Pons (tissue), 1 donor: ENCODE measurements at regions not wholly inside any gene's neighbourhood (a gene's known extent, or its start where the extent isn't known, plus 50 kb on each side); places are given as distances from the start of the nearest gene placed in this dataset.
"Not testable (repeated sequence)": the region's sequence is repeated elsewhere in the genome, so short reads cannot be mapped to it uniquely, and the experiment has no call there.

Experiments
- DNase-seq: peaks from one replicate; pipeline ENCODE4 v3.0.0-alpha.2; 2016; ENCODE audit warnings: low spot score

DNA sequence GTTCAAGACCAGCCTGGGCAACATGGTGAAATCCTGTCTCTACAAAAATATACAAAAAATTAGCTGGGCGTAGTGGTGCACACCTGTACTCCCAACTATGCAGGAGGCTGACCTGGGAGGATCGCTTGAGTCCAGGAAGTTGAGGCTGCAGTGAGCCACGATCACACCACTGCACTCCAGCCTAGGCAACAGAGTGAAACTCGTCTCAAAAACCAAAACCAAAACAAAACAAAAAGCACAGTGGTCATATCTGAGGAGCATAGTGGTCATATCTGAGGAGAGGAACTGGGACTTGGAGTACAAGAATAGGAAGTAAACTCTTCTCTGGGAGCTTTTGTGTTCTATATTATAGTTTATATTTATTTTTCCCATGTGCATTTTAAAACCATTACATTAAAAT lies 275.3 kb upstream of the NOTCH2NLA start:
- not testable (repeated sequence) for DNase-seq

DNA sequence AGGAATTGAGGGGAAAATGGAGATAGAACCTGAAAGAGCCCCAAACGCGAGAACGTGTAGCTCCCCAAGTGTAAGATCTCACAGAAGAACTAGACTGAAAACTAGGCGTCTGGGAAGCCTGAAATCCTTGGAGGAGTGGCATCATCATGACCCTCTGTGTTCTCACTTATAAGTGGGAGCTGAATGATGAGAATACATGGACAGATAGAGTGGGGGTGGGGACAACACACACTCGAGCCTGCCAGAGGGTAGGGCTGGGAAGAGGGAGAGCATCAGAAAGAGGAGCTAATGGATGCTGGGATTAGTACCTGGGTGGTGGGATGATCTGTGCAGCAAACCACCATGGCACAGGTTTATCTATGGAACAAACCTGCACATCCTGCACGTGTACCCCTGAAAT lies 258.7 kb upstream of the NOTCH2NLA start:
- not testable (repeated sequence) for DNase-seq

DNA sequence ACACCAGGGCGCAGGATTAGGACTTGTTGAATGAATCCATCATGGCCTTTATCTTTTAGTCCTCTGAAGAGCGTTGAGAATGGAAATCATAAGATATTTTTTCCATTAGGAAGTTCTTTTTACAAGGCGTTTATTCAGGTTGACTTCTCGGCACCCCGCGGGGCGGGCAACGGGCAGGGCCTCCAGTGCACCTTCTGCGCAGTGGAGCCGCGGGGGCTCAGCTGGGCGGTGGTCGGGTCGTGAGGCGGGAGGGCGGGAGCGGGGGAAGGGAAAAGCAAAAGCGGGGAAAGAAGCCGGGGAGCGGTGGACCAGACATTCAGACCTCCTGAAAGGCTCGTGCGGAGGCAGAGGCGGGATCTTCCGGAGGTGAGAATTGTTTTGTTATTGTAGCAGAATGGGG lies 258.3 kb upstream of the NOTCH2NLA start:
- not testable (repeated sequence) for DNase-seq

DNA sequence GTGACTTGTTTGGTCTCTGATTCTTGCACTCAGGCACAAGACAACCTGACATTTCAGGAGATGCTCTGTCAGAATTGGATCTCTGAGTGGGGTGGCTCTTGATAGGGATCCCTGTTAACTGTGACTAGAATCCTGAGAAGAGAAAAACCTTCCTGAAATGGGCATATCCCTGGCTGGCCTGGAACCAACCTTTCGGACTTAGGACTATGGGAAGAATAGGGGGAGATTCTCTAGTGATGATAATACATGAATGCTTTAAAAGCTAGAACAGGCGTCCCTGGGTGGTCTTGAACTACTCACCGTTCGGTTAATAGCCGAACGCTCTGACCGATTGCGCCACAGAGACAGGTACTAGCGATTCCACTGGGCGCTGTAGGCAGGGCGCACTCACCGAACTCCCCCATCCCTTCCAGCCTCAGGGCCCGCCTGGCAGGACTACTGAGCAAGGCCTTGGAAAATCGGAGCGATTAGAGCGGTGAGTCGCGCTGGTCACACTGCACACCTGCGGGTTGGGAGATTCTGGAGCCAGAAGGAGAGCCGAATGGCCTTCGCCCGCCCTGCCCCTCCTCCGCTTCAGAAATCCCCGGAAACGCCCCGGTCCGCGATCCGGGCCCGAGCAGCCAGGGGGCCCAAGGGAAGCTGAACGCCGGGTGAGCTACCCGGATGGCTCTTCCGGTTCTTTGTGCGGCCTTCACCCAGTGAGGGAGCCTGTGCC lies 257.6 kb upstream of the NOTCH2NLA start:
- not testable (repeated sequence) for DNase-seq

DNA sequence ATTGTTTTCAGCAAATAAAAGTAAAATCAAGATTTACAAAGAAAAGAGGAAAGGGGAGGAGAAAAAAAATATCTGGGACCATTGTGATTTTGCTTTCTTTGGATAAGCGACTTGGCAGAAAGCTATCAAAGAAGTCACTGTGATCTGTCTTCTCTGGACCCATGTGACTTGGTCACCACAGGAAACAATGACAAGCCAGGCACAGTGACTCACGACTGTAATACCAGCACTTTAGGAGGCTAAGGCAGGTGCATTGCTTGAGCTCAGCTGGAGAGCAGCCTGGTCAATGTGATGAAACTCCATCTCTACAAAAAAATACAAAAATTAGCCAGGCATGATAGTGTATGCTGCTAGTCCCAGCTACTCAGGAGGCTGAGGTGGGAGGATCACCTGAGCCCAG lies 255.4 kb upstream of the NOTCH2NLA start:
- not testable (repeated sequence) for DNase-seq

DNA sequence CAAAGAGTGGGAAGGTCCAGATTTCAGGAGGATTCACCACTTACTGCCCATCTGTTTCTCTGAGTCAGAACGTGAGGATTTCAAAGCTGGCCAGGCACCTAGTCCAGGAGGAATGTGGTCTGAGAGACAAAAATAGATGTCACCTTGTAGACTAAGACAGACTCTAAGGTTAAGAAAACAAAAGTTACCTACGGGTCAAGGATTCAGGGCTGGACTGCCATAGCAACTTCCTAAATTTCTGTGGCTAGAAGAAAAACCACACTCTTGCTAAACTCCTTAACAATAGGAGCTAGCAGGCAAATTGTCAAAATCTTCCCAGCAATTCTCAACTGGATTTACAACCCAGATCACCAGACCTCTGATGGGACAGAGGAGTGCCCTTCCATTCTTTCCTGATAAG lies 250.4 kb upstream of the NOTCH2NLA start:
- DNase-seq: not testable (repeated sequence)

DNA sequence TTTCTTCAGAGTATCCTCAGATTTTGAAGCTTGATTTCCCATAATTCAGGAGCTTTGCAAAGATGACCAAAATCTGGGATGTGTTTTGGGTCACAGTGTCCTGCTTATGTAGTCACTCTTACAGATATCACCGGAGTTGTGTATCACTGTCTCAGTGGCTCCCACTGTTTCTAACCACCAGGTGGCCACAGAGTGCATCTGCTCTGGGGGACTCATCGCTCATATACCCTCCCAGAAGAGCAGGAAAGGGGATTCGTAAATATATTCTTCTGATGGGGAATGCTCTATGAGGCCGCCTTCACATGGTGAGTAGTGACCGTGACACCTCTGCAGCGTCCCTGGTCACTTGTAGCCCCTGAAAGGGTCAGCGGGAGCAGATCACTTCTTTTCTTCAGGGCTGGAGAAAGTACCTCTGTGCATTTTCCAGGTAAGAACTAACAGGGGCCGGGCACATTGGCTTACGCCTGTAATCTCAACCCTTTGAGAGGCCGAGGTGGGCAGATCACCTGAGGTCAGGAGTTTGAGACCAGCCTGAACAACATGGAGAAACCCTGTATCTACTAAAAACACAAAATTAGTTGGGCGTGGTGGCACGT lies 249.4 kb upstream of the NOTCH2NLA start:
- DNase-seq: not testable (repeated sequence)

DNA sequence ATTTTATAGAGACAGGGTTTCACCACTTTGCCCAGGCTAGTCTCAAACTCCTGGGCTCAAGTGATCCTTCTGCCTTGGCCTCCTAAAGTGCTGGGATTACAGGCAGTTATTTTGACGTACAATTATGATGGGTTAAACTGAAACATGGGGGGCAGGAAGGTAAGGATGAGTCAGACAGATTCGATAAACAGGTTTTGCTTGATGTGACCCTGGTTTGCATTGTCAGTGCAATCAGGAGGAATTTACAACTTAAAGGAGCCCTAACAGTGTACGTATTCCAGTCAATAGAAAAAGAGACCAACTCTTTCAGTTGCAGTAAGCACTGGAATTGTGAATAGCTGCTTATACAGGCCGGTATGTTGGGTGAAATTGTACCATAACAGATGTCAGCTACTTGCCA lies 246.3 kb upstream of the NOTCH2NLA start:
- DNase-seq: not testable (repeated sequence)

DNA sequence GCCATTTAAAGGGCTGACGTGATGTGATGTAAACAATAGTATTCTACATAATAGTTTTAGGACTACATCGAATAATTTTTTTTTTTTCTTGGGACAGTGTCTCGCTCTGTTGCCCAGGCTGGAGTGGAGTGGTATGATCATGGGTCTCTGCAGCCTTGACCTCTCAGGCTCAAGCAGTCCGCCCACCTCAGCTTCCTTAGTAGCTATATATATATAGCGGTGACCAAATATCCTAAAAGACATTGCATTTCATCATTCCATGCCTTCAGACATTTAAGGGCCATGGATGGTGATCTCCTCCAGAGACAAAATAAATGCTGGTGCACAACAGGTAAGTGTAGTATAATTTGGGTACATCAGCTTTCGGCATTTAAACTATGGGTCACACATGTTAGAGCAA lies 245.4 kb upstream of the NOTCH2NLA start:
- DNase-seq: not testable (repeated sequence)

DNA sequence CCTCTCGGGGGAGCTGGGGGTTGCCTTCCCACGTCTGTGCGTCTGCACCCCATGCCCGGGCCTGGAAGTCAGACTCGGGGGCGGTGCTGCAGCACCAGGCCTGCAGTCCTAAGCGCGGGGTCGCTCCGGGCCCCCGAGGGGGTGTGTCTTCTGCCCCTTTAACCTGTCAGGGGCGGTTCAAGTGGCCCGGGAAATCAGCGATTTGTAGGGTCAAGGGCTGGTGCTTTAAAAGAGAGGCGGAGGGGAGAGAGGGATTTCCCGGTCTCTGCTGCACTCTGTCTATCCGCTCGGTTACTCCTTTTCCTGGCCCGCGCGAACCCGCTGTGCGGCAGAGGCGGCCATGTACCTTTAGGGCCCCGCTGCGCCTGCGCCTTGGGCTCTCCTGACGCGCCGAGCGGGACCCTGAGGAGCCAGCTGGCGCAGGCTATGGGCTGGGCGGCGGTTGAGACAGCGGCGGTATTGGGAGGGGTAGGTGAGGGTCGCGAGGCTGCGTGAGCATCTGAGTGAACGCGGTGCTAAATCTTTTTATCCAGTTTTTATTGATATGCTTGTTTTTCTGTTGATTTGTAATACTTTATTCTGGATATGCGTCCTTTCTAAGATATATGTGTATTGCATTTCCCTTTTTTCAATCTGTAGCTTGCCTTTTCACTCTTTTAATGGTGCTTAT lies 243.5 kb upstream of the NOTCH2NLA start:
- not testable (repeated sequence) for DNase-seq

DNA sequence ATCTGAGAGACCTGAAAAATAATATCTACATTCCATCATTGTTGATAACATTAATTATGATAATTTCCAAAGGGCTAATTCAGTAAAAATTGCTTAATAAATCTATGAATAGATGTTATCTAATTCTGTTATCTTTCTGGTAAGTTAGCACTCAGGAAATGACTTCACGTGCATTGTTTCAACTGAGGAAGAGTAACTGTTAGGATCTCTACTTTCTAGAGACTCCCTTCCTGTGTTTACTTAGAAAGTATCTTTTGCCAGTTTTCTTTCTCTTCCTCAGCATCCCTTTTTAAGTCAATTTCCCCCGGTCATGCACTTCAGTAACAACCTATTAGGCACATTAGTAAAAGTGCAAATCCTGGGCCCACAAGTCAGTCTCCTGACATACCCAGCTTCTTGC lies 231.1 kb upstream of the NOTCH2NLA start:
- DNase-seq: not testable (repeated sequence)

DNA sequence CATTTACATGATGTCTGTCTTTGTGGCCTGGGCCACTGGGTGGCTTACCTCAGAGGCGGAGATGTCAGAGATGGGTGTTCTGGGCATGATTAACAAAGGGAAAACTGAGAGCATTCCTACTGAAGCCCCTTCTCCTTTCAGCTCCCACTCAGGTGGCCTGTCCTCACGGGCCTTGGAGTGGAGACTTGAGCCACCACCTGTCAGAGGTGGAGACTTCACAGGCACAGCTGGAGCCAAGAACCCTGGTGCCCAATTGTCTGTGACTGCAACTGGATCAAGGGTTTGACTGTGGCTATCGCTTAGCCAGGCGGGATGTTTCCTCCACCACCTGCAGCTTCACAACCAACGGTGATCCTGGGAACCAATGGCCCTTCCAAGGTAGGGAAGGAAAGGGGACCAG lies 230.5 kb upstream of the NOTCH2NLA start:
- DNase-seq: not testable (repeated sequence)

DNA sequence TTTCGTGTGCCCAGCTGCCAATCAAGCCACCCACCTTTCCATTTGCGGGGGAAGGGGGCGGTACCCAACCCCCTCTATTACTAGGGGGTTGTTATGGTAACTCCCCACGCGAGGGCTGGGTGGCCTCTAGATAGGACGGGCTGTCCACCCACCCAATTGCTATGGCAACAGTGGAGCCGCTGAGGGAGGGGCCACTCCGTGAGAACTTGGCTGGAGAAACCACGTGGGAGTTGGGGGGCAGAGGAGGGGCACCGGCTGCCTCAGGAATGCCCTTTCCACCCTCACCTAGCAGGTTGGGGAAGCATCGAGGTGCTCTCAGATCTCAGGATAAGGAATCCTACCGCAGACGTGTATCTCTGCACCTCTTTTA lies 220.0 kb upstream of the NOTCH2NLA start:
- not testable (repeated sequence) for DNase-seq

DNA sequence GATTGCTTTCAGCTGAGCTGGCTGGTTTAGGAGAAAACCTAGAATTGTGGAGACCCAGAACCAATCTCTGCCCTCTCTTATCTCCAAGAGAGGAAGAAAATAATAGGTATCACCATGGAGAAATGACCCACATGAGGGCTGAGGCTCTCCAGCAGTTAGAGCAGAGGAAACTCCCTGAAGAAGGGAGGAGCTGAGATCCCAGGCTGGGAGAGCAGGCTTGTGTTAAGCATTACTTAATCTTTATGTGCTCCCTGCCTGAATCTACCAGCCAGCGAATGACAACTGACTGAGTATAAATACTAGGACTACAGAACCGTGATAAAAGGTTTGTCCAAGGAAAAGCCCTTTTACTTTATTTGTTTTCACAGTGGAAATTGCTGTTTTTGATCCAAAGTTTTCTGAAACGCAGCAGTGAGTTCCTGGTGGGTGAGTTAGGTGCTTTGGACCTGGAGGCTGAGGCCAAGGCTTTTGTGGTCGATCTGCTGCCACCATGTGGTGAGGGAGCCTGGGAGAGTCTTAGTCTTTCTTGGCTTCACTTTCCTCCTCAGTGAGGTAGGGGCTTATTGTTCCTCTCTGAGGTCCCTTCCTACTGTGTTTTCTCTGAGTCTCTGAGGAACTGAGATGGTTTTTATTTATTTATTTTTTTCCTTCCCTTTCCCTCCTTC lies 219.5 kb upstream of the NOTCH2NLA start:
- DNase-seq: not testable (repeated sequence)

DNA sequence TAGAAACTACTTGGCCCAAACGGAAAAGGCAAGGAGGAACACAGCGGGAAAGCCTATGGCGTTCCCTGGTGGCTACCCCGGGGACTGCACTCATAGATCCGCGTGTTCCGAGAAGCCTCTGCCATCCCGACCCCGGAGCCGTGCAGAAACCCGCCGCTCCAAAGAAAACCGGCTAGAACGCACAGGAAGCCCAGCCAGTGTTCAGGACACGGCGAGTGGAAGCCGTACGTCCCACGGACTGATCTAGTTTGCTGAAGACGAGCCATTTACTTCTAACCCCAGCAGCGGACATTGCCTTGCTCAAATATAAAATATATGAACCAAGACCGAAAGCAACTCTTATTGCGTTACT lies 215.0 kb upstream of the NOTCH2NLA start:
- not testable (repeated sequence) for DNase-seq

DNA sequence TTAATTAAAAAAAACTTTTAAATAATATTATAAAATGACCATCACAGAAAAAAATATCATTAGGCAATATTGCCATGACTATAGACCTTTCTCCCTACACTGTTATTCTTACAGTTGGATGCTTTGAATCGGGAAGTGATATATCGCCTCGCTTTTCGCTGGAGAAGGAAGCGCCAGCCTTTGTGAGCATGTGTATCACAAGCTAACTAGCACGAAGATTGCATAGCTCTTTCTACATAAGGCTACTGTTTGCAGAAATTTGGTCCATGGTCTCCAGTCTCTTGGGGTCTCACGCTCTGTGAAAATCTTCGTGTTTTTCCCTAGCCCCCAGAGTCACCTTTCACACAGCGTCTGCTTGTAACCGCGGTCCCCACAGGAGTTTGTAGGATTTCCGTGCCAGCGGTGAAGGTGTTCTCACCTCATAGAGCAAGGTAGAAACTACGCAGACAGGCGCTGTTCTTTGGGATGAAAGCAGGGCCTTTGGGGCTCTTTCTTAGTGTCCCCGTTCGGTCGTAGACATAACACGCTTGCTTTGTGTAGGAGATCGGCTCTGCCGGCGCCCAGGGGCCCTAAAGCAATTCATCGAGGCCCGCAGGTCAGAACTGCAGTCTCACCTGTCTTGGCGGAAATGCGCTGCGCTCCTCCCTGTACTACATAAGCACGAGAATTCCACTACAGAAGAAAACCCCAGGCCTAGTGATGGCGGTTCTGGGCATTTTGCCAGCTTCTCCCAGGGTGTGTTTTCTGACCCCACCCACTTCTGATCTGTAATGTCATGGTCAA lies 214.5 kb upstream of the NOTCH2NLA start:
- DNase-seq: not testable (repeated sequence)

DNA sequence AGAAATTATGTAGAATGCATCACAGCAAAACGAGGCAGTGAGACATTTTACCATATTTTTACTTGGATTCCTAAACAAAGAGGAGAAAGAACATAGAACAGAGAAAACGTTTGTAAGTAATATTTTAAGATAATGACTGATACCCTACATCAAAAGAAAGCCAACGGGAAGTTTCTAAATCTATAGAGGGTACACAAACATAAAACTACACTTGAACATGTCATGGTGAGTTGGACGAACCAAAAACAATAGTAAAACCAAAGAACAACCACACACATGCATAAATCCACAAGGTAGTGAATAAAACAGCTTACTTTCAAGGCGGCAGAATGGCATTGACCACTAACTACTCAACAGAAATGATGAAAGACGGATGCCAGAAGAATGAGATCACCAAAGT lies 209.7 kb upstream of the NOTCH2NLA start:
- not testable (repeated sequence) for DNase-seq

DNA sequence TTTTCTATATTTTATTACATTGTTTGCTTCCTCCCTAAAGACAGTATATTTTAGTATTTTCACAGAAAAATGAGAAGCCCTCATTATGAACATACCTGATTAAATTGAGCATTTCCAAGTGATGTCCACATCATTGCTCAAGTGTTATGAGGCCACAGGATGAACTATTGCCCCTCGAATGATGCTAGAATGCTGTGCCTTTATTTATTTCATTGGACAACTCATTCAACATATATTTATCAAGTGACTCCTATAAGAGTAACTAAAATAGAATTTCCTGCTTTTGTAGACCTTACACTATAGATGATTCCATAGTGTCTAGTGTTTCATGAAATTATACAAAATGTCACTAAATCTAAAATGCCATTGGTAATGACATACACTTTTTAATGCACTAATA lies 187.8 kb upstream of the NOTCH2NLA start:
- DNase-seq: not testable (repeated sequence)

DNA sequence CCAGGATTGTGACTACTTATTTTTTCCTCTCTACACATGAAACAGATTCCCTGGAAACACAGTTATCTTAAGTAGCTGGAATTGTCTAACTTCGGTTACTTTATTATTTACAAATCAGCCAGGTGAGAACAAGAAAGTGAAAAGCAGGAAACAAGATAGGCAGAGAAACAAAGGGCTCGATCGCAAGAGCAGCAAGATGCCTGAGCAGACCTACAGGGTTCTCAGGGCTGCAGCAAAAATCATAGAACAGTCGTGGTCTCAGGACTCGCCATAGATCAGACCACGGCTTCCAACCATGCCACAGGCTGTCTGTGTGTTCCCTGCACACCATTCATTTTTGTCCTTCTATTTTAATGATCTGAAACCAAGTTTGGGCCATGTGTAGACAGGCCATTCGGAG lies 186.2 kb upstream of the NOTCH2NLA start:
- not testable (repeated sequence) for DNase-seq

DNA sequence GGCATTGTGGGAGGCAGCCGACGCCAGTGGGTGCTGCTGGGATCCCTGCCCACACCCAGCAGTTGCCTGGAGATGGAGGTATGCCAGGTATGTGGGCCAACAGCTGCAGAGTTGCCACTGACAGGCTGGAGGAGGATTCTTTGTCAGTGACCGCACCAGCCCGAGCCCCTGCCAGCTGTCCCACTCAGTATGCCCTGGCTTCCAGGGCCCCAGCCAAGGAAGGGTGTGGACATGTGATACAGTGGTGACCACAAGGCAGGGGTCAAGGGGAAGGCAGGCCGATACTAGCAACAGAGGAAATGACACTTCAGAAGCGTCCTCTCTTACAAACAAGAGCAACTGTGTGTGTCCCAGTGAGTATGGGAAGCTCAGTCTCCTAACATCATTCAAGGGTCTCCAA lies 185.1 kb upstream of the NOTCH2NLA start:
- not testable (repeated sequence) for DNase-seq

DNA sequence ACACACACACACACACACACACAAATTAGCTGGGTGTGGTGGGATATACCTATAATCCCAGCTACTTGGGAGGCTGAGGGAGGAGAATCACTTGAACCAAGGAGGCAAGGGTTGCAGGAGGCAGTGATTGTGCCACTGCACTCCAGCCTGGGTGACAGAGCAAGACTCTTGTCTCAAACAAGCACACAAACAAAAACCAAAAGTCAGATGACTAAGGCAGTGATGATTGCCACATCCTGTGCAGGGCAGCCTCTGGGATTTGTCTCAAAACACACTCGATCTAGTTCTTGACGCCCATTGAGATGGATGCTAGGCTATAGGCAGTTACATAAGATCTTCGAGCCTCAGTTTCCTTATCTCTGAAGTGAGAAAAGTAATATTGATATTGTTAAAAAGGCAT lies 183.1 kb upstream of the NOTCH2NLA start:
- DNase-seq: not testable (repeated sequence)
